CD4-positive, alpha-beta T cell treated with Interleukin-2 at 100 ng/mL for 4 hours (primary cell): ENCODE measurements at regions not wholly inside any gene's neighbourhood (a gene's known extent, or its start where the extent isn't known, plus 50 kb on each side); places are given as distances from the start of the nearest gene placed in this dataset.

ENCODE experiments used
- DNase-seq: peaks from one replicate; pipeline ENCODE4 v3.0.0-alpha.2; 2020; ENCODE audit warnings: low spot score

GRCh38 chr7:35501681-35502080 is 193.3 kb downstream of the HERPUD2 start:
- no peak for DNase-seq

DNA sequence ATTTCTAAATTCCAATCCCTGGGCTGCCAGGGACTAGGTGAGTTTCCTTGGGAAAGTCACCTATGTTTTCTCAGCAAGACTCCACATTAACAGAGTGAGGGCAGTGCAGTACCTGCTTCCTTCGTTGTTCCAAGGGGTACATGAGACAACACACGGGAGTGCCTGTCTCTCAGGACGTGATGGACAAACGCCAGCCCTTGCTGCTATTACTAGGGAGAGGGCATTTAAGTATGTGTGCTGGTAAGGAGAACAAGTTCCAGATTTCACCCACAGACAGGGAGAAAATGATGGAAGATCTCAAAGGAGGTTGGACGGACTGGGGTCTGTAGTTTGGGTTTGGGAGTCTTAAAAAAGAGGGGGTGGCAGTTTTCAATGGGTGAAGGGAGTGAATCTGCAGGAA is 195.7 kb downstream of the HERPUD2 start:
- DNase-seq: no peak

DNA sequence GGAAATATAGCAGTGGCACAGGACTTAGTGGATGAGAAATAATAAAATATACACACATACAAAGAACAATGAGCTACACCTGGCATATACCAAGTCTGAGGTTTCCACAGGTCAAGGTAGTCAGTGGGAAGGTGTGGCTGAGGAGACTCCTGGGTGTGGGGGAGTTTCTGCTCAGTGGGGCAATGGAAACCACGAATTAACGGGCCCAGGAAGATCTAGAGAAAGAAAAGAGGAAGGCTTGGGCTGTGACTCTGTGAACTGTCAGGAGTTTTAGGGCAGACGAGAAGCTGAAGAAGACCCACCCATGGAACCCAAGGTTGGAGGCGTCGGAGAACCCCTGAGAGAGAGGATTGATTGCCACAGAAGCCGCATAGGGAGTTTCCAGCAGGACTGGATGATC is 196.5 kb downstream of the HERPUD2 start:
- DNase-seq: no peak

DNA sequence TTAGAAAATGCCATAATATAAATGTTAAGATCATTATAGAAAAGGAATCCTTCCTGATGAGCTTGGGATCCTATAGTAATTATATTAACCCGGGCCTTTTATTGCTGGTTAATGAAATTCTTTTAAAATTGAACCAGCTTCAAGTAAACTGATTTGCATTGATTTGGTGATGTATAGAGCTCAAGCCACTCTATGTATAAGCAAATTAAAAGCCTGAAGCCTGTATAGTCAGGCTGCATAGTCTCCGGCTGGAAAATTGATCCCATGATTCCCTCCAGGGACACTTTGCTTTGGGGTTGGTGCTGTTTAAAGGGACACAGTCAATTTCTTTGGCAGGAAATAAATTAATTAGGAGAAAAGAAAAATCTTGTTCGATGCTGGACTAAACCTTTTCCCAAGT is 199.1 kb downstream of the HERPUD2 start:
- DNase-seq: no peak

- DNase-seq: no peak
Measured at GRCh38 chr7:35495377-35495776, 199.6 kb downstream of the HERPUD2 start.

DNA sequence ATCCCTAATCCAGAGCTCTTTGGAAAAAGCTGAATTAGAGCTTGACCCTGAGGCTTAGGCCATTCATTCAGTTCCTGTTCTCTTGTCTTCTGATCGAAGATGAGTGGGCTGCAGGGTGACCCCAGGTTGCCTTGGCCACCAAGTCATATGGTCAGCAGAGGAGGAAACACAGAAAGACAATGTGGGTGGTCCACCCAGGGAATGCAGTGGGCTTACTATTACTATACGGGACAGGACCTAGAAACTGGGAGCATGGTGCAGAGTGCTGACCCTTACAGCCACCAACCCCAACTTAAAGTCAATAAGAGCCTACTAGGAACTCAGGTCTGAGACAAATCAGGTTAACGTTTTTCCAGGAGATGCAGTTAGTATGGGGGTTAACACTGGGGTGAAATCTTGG is 200.5 kb downstream of the HERPUD2 start:
- no peak for DNase-seq

GRCh38 chr7:35492451-35493175 is 202.3 kb downstream of the HERPUD2 start:
- no peak for DNase-seq

- DNase-seq: no peak
Measured at GRCh38 chr7:35491233-35491632, 203.7 kb downstream of the HERPUD2 start.

DNA sequence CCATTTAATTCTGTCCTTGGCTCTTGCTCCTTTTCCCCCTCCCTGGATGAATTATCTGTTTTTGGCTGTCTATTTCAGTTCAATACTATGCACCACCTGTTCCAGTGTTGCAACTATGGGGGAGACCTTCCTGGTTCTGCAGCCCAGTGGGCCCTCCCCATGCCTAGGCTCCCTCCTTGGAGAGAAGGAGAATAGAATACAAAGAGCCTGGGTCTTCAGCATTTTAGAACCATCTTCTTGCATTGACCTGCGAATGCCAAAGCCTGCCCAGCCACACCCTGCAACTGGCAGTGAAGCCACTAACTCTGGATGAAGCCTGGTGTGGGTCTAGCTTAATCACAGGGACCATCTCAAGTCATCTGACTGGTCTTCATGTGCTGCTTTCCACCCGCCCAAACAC is 207.1 kb downstream of the HERPUD2 start:
- no peak for DNase-seq

DNA sequence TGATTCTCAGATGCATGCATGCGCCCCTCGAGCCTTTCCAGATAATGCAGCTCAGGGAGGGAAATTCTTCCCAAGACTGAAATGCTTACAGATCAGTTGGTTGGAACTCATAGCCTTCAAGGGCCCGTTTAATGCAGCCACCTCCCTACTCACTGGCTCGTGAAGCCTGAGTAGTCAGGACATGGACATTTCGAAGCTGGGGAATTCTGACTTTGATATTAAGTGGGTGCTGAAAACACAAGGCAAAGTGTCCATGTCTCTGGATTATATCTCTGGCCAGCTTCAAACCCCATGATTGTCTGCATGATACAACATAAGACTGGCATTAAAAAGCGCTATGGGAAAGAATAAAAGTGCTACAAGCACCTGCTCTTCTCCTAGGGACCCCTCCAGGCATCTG is 207.5 kb downstream of the HERPUD2 start:
- DNase-seq: no peak

DNA sequence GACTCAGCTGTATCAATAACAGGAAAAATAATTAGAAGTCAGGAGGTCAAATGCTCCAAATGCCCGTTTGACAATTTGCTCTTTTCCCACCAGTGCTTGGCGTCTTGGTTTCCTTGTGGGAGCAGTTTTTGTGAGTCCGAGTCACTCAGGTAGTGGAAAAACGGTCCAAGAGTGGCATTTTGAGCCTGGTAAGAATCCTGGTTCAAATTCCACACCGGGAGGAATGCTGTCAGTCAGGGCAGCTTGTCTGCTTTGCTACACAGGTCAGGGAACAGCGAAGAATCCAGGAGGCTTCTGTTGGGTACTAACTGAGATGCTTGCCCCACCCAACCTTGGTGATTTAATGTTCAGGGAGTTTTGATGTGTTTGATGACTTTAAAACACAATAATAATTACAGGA is 209.5 kb downstream of the HERPUD2 start:
- no peak for DNase-seq

GRCh38 chr7:35483568-35483967 is 211.4 kb downstream of the HERPUD2 start:
- DNase-seq: no peak

DNA sequence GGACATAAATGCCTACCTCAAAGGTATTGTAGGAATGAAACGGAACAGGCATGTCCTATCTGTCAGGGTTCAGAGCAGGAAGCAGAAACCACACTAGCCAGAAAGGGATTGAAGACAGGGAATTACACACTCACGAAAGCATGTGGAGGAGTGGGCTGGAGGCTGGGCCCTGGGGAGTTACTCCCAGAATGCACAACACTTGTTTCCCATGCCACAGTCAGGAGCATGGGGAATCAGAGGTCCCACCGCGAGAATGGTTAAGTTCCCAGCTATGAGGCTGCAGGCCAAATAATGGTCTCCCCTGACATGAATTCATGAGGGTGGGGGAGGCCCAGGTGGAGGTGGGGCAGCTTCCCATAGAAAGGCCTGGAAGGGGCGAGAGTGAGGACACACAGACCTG is 212.7 kb downstream of the HERPUD2 start:
- no peak for DNase-seq

DNA sequence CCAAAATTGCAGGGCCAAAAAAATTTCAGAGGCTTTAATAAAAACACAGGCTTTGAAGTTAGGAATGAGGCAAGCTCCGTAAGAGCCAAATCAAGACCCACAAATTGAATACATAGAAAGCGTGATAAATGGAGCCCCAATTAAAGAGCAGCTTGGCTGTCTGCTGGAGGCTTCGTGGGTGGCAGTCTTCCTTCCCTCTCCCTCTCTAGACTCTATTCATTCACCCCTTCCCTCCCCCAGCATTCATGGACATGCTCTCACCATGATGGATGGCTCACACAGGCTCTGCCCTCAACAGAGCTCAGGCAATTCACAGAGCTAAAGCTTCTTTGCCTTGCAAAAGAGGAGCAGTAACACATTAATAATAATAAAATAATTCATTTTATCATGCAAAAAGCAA is 214.1 kb downstream of the HERPUD2 start:
- no peak for DNase-seq

- no peak for DNase-seq
Measured at GRCh38 chr7:35477609-35478008, 217.3 kb downstream of the HERPUD2 start.

GRCh38 chr7:35474100-35474499 is 220.2 kb upstream of the TBX20 start:
- DNase-seq: no peak

DNA sequence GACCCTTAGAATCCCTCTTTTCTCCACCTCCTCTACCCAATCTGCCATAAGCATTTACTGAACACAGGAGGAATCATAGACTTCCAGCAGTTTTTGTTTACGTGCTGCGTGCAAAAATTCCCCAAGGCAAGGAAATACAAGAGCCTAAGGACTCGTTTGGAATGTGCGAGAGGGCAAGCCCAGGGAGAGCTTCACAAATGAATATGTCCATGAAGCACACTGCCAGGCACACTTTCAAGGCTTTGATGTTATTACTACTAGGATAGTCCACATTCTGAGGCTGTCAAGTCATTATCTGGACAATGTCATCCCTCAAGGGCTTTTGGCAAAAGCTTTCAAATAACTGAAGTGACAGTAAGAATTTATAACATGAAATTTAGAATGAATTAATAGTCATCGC is 214.7 kb upstream of the TBX20 start:
- DNase-seq: no peak

DNA sequence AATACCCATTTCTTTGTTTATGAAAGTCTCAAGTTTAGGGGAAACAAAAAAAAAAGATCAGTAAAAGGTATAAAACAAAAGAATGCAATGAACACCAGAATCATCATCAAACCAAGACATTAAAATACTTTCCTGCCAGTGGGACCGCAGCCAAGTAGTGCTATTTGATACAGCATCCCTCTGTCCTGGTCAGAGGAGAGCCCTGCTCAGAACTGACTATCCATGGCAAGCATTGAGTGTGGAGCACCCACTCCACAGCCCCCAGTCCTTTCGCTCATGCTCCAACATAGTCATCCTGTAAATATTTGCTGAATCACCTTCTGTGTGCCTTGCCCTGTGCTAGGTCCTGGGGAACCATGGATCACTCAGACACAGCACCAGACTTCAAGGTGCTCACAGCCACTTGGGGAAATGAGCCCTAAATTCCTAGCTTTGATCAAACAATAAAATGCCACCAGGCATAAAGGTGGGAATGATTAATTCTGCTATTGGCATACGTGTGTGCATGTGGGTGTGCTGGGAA is 213.6 kb upstream of the TBX20 start:
- no peak for DNase-seq

- DNase-seq: no peak
Measured at GRCh38 chr7:35465791-35466336, 212.0 kb upstream of the TBX20 start.

GRCh38 chr7:35463751-35464150 is 209.9 kb upstream of the TBX20 start:
- DNase-seq: no peak

DNA sequence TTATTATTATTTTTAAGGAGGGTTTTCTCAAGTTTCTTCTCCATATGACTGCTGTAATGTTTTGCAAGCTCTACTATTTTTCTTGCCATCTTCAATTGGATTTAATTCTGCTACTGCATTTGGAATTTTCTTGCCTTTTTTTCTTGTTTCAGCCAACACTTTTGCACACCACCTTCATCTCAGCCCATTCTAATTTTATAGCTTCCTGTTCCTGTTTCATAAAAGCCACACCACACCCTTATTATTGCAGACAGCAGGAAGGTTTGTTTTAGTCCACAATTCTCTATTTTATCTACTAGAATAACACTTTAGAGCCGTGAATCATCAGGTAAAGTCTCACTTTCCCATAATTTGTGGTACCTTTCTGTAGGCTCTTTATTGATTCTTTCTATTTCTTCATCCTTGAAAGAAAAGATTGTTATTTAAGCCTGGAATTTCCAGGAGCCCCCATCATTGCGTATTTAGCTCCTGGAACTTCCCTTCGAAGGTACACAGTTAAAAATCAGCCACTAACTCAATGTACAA is 209.3 kb upstream of the TBX20 start:
- DNase-seq: no peak

GRCh38 chr7:35454575-35455385 is 200.9 kb upstream of the TBX20 start:
- no peak for DNase-seq
